HL-60 (cell line): ENCODE measurements at regions not wholly inside any gene's neighbourhood (a gene's known extent, or its start where the extent isn't known, plus 50 kb on each side); places are given as distances from the start of the nearest gene placed in this dataset.

Experiments used
- DNase-seq, 2 experiments: peaks; one replicate each; pipeline ENCODE4 v3.0.0-alpha.2; 2010 to 2020; ENCODE audit warnings: low read depth in 1 of 2, low spot score in 1 of 2
- H3K27ac ChIP-seq: fragments of 250-450 bp; sonication (Bioruptor Pico); replicated peaks from 2 replicates; pipeline ENCODE4 v1.5.1; 2020; ENCODE audit warnings: mild to moderate bottlenecking, moderate library complexity
- H3K27me3 ChIP-seq: fragments of 250-450 bp; sonication (Bioruptor Pico); 2 replicates; pipeline ENCODE4 v1.5.1; 2021; ENCODE audit warnings: mild to moderate bottlenecking, moderate library complexity; ENCODE audit not compliant: insufficient read depth, poor library complexity, severe bottlenecking
- H3K4me3 ChIP-seq: replicated peaks from 2 replicates; pipeline ENCODE4 v1.5.1; 2011; ENCODE audit warnings: mild to moderate bottlenecking, control low read depth, low read length; ENCODE audit not compliant: insufficient read depth
- CTCF ChIP-seq: IDR thresholded peaks from one replicate; pipeline ENCODE4 v1.5.1; 2011; ENCODE audit warnings: low read length, control low read depth, inconsistent platforms; ENCODE audit not compliant: insufficient read depth
- GABPA ChIP-seq: IDR thresholded peaks from 2 replicates; pipeline ENCODE4 v1.6.1; 2012; ENCODE audit warnings: low read depth
- POLR2AphosphoS5 ChIP-seq: IDR thresholded peaks from 2 replicates; pipeline ENCODE4 v1.6.1; 2012; ENCODE audit warnings: low read depth
- REST ChIP-seq: IDR thresholded peaks from 2 replicates; pipeline ENCODE4 v1.6.1; 2012; ENCODE audit warnings: low read depth; ENCODE audit not compliant: insufficient replicate concordance
- SPI1 ChIP-seq: IDR thresholded peaks from 2 replicates; pipeline ENCODE4 v1.6.1; 2012; ENCODE audit warnings: low read depth, mild to moderate bottlenecking, borderline replicate concordance

- no peak for DNase-seq
- Histone ChIP-seq H3K27me3 (no peaks in the 10 kb centered on the region), H3K27ac (no peak overlapping the region), H3K4me3 (no peak overlapping the region)
- TF ChIP-seq GABPA (no peak), POLR2AphosphoS5 (no peak), CTCF (no peak), SPI1 (no peak), REST (no peak)
These were observed 189.0 kb downstream of the PTH2R start for GRCh38 chr2:208595386-208596275.

- H3K4me3 ChIP-seq = no peak overlapping the region
- no peak overlapping the region for H3K27ac ChIP-seq
- DNase-seq = no peak
- TF ChIP-seq POLR2AphosphoS5 (no peak), CTCF (no peak), REST (no peak), GABPA (no peak), SPI1 (no peak)
- H3K27me3 ChIP-seq = no peaks in the 10 kb centered on the region
These were observed 201.1 kb downstream of the PTH2R start for GRCh38 chr2:208607694-208608093.

- TF ChIP-seq CTCF (no peak), REST (no peak), SPI1 (no peak), GABPA (no peak), POLR2AphosphoS5 (no peak)
- Histone ChIP-seq H3K4me3 (no peak overlapping the region), H3K27ac (no peak overlapping the region), H3K27me3 (no peaks in the 10 kb centered on the region)
- DNase-seq = no peak
These were observed 201.7 kb downstream of the PTH2R start for GRCh38 chr2:208608122-208608835.
